ENCODE measurements at regions not wholly inside any gene's neighbourhood (a gene's known extent, or its start where the extent isn't known, plus 50 kb on each side); places are given as distances from the start of the nearest gene placed in this dataset.

DNA sequence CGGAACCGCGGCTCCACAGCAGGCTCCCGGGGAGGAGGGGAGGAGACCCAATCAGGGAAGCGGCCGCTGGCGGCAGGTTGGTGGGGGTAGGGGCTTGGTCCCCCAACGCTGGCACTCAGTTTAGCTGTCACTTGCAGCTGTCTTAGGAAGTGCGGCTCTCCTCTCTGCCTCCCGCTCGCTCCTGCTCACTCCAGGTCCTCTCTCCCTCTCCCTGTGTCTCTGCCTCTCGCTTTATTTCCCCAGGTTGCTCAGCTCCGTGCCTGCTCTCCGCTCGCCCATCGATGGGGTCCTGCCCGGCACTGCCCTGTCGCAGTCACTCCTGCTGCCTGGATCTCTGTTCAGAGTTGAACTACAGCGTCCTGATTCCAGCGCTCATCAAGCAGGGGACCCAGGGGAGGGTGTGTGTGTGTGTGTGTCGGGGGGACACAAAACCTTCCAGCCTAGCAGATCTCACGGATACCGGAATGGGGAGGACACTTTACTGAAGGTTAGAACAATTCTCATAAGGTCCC, 145.6 kb downstream of the ENGASE start:
- Histone ChIP-seq H3K27me3 (ENCODE audit: insufficient read depth, low read depth, low read length) (no peaks in the 10 kb centered on the region), H3K9me3 (ENCODE audit: low read length) (no peaks in the 10 kb centered on the region), H3F3A (ENCODE audit: insufficient read depth, low read length, poor library complexity, severe bottlenecking) (no peaks in the 10 kb centered on the region), H3K4me3 (ENCODE audit: low read length) (peak overlapping the region; percentile 49), H3K9ac (ENCODE audit: low read length) (peak overlapping the region; percentile 13), H3K9me2 (ENCODE audit: insufficient read depth, low read length) (no peaks in the 10 kb centered on the region), H4K20me1 (ENCODE audit: insufficient read depth) (no peaks in the 10 kb centered on the region), H3K4me2 (ENCODE audit: low read length) (no peak overlapping the region), H2AFZ (ENCODE audit: low read depth, low read length) (no peak overlapping the region), H3K36me3 (ENCODE audit: insufficient read depth, low read length) (no peaks in the 10 kb centered on the region), H3K79me2 (replicated peaks; ENCODE audit: insufficient read depth, low read length) (no peaks in the 10 kb centered on the region), H3K27ac (ENCODE audit: low read length) (no peak overlapping the region)
- TF ChIP-seq SMC3 (conservative IDR thresholded peaks at IDR 0.05; ENCODE audit: poor library complexity) (no peak), MXI1 (conservative IDR thresholded peaks at IDR 0.05; ENCODE audit: poor library complexity, severe bottlenecking) (no peak), RAD21 (conservative IDR thresholded peaks at IDR 0.05) (no peak), EZH2 (IDR thresholded peaks at IDR 0.05; ENCODE audit: borderline replicate concordance, insufficient read depth, low read length, poor library complexity, severe bottlenecking) (no peak), TAF1 (IDR thresholded peaks at IDR 0.05; ENCODE audit: low read depth) (no peak), EP300 (conservative IDR thresholded peaks at IDR 0.05; ENCODE audit: poor library complexity, severe bottlenecking) (no peak), POLR2AphosphoS5 (IDR thresholded peaks at IDR 0.05) (no peak)
- TF ChIP-seq, protein P1, sequence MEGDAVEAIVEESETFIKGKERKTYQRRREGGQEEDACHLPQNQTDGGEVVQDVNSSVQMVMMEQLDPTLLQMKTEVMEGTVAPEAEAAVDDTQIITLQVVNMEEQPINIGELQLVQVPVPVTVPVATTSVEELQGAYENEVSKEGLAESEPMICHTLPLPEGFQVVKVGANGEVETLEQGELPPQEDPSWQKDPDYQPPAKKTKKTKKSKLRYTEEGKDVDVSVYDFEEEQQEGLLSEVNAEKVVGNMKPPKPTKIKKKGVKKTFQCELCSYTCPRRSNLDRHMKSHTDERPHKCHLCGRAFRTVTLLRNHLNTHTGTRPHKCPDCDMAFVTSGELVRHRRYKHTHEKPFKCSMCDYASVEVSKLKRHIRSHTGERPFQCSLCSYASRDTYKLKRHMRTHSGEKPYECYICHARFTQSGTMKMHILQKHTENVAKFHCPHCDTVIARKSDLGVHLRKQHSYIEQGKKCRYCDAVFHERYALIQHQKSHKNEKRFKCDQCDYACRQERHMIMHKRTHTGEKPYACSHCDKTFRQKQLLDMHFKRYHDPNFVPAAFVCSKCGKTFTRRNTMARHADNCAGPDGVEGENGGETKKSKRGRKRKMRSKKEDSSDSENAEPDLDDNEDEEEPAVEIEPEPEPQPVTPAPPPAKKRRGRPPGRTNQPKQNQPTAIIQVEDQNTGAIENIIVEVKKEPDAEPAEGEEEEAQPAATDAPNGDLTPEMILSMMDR (IDR thresholded peaks at IDR 0.05; ENCODE audit: poor library complexity, severe bottlenecking): no peak
- TF ChIP-seq, protein P2, sequence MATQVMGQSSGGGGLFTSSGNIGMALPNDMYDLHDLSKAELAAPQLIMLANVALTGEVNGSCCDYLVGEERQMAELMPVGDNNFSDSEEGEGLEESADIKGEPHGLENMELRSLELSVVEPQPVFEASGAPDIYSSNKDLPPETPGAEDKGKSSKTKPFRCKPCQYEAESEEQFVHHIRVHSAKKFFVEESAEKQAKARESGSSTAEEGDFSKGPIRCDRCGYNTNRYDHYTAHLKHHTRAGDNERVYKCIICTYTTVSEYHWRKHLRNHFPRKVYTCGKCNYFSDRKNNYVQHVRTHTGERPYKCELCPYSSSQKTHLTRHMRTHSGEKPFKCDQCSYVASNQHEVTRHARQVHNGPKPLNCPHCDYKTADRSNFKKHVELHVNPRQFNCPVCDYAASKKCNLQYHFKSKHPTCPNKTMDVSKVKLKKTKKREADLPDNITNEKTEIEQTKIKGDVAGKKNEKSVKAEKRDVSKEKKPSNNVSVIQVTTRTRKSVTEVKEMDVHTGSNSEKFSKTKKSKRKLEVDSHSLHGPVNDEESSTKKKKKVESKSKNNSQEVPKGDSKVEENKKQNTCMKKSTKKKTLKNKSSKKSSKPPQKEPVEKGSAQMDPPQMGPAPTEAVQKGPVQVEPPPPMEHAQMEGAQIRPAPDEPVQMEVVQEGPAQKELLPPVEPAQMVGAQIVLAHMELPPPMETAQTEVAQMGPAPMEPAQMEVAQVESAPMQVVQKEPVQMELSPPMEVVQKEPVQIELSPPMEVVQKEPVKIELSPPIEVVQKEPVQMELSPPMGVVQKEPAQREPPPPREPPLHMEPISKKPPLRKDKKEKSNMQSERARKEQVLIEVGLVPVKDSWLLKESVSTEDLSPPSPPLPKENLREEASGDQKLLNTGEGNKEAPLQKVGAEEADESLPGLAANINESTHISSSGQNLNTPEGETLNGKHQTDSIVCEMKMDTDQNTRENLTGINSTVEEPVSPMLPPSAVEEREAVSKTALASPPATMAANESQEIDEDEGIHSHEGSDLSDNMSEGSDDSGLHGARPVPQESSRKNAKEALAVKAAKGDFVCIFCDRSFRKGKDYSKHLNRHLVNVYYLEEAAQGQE (IDR thresholded peaks at IDR 0.05; ENCODE audit: borderline replicate concordance): no peak

DNA sequence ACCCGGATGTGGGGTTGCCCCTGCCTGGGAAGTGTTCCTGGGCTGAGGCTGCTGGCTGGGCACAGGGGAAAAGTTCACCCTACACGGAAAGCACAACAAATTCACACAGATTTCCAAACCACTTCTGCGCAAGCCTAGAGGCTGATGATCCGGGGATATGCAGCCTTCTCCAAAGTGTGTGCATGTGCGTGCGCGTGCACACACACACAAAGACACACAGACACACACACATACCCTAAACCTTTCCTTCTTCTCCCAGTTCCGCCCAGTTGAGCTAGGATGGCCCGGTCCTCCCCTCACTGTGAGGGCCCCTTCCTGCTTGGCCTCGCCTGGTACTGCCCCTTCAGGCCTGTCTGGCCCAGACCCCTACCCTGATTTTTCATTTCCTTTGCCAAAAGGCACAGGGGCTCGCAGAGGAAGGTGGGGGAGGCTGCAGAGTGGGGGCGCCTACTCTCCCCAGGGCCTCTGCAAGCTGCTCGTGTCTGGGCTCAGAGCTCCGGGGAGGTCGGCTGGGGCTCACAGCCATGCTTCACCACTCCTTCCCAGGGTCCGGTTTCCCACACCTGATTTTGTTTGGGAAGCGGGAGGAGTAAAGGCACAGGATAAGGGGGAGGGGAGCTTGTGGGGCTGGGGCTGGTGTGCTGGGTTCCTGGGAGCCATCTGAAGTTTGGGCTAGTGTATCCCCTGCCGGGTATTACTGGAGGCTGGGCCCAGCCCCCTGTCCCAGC, 144.7 kb downstream of the ENGASE start:
- Histone ChIP-seq H3F3A (ENCODE audit: insufficient read depth, low read length, poor library complexity, severe bottlenecking) (no peaks in the 10 kb centered on the region), H3K9me2 (ENCODE audit: insufficient read depth, low read length) (no peaks in the 10 kb centered on the region), H3K4me3 (ENCODE audit: low read length) (no peak overlapping the region), H3K36me3 (ENCODE audit: insufficient read depth, low read length) (no peaks in the 10 kb centered on the region), H3K9ac (ENCODE audit: low read length) (no peak overlapping the region), H3K27ac (ENCODE audit: low read length) (no peak overlapping the region), H4K20me1 (ENCODE audit: insufficient read depth) (no peaks in the 10 kb centered on the region), H3K4me2 (ENCODE audit: low read length) (no peak overlapping the region), H2AFZ (ENCODE audit: low read depth, low read length) (no peak overlapping the region), H3K9me3 (ENCODE audit: low read length) (no peaks in the 10 kb centered on the region), H3K27me3 (ENCODE audit: insufficient read depth, low read depth, low read length) (no peaks in the 10 kb centered on the region), H3K79me2 (replicated peaks; ENCODE audit: insufficient read depth, low read length) (no peaks in the 10 kb centered on the region)
- TF ChIP-seq MXI1 (conservative IDR thresholded peaks at IDR 0.05; ENCODE audit: poor library complexity, severe bottlenecking) (no peak), RAD21 (conservative IDR thresholded peaks at IDR 0.05) (no peak), TAF1 (IDR thresholded peaks at IDR 0.05; ENCODE audit: low read depth) (no peak), EP300 (conservative IDR thresholded peaks at IDR 0.05; ENCODE audit: poor library complexity, severe bottlenecking) (no peak), EZH2 (IDR thresholded peaks at IDR 0.05; ENCODE audit: borderline replicate concordance, insufficient read depth, low read length, poor library complexity, severe bottlenecking) (no peak), POLR2AphosphoS5 (IDR thresholded peaks at IDR 0.05) (no peak), SMC3 (conservative IDR thresholded peaks at IDR 0.05; ENCODE audit: poor library complexity) (no peak)
- TF ChIP-seq, protein P2 (IDR thresholded peaks at IDR 0.05; ENCODE audit: borderline replicate concordance): no peak
- TF ChIP-seq, protein P1 (IDR thresholded peaks at IDR 0.05; ENCODE audit: poor library complexity, severe bottlenecking): no peak

Data from neural cell (in vitro differentiated cells).